ENCODE measurements at regions not wholly inside any gene's neighbourhood (a gene's known extent, or its start where the extent isn't known, plus 50 kb on each side); places are given as distances from the start of the nearest gene placed in this dataset.
"Not testable (repeated sequence)": the region's sequence is repeated elsewhere in the genome, so short reads cannot be mapped to it uniquely, and the experiment has no call there.

DNA sequence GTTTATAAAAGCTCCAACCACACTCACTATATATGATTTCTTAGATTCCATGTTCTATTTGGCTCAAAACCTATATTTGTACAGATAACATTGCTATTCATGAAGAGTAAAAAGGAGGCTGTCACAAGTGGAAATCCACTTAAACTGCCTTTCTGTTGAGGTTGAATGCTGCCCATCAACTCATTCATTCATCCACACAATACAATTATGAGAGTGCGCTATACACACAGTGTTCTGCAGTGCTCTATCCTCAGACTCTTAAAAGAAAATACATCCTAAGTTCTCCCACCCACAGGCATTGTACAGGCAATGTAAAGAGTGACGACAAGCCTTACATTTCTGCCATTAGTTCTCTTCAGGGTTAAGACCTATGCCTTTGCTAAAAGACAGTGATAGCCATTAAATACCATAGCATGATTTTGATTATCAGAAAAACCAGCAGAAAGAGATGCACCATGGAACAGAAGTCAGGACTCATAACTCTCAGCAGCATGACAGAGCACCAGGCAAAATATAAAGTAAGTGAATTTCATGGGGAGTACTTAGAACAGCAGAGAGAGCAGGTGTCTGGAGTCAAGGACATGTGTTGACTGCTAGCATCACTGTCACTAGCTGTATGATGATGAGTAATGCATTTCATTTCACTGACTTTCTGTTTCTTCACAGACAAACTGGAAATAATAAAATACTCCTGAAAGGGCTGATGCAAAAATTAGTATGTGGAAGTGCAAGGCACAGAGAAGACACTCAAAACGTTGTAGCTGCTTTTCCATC lies 218.0 kb downstream of the RBM26 start:
- no peak for DNase-seq

- DNase-seq: no peak
These were observed 220.5 kb downstream of the RBM26 start for GRCh38 chr13:79185580-79185979.

DNA sequence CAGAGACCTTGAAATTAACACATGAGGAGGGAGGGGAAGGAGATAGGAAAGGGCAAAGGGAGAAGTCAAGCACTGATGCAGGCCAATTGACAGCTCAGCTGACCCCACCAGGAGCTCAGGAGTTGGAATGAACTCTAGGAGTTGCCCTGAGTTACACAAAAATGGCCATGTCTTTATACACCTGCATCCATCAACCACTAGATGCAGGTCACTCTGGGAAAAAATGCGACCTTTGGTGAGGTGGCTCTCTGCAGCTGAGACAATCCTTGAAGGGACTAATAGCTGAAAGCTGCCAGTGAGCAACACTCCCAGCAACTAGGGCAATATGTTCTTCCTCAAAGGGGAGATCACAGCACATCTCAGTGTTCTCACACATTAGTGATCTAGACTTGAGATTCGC lies 222.8 kb downstream of the RBM26 start:
- DNase-seq: no peak

GRCh38 chr13:79173691-79174090 lies 232.4 kb downstream of the RBM26 start:
- not testable (repeated sequence) for DNase-seq

GRCh38 chr13:79172924-79173323 lies 233.1 kb downstream of the RBM26 start:
- not testable (repeated sequence) for DNase-seq

GRCh38 chr13:79171141-79172061 lies 234.7 kb downstream of the RBM26 start:
- DNase-seq: no peak

DNA sequence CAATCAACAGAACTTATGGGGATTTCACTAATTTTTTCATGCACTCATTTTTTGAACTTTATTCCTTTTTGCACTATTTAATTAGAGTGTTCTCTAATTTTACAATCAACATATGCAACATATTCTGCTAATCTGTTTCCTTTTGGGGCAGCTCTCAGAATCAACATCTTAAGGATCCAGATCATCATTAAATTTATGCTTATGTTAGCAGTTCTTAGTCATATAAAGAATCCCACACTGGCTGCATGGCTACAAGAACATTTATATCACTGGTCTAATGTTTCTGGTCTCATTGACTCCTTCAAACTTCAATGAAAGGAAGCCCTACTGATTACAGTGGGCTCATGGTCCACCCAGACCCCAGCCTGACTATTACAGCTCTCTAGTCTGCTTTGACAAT lies 245.2 kb downstream of the RBM26 start:
- DNase-seq: no peak

DNA sequence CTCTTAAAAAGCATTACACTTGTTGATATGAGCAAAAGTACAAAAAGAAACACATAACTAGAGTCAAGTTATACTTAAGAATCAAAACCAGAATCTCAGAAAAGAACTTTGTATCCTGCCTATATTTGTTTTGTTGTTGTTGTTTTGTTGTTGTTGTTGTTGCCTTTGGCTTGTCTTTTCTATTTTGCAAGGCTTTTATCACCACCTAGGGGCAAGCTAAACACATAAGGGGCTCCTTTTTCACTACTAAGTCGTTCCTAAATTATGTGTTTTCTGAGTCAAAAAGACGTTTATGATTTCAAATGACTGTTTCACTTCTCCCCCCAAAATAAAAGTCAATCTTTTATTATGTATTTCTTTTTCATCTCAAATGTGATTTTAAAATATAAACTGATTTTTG lies 250.2 kb downstream of the RBM26 start:
- no peak for DNase-seq

DNA sequence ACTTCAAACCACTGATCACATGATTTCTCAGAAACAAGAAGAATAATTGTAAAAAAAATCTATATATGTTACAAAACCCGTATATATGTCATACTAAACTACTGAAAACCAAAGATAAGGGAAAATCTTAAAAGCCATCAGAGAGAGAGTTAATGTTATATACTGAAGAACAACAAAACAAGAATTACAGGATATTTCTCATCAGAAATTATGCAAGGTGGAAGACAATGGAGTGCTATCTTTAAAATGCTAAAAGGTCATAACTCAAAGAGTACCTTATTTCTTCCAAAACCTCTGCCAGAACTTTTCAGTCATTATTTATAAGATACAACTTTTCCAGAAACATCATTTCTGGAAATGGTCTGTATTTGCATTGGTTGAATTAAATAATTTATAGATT lies 256.8 kb downstream of the RBM26 start:
- no peak for DNase-seq

DNA sequence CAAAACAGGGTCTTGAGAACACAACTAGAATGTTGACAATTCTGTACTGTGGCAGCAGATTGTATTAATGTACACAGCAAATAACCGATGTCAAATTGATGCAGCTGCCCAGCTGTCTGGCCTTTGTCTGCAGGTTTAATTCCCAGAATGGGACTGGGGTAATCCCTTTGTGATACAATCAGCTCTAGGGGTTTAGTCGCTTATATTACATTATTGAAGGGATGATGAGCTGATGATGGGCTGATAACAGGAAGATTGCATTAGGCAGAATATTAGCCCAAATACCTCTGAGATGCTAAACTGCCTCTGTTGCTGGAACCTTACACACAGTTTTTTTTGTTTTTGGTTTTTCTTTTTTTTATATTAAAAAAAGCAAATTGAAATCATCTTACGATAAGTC lies 265.0 kb downstream of the RBM26 start:
- DNase-seq: no peak

- DNase-seq: no peak
These were observed 277.9 kb downstream of the RBM26 start for GRCh38 chr13:79128158-79128557.

DNA sequence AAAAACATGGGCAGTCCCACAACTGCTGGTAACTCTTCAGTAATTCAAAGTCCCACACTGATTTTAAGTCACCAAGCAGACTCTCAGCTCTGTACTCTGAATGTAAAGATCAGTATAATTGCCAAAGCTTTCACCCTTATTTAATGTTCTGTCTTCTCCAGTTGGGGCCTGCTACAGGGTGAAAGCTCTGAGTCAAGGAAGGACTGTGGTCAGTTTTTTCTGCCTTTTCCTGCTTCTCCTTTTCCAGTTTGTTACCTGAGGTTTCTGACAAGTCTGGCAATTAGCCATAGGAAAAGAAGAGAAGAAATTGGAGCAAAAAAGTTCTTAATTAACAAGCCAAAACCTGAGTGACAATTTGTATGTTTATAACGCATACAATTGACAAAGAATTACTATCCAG lies 279.3 kb downstream of the RBM26 start:
- DNase-seq: no peak

GRCh38 chr13:79124183-79124582 lies 281.9 kb downstream of the RBM26 start:
- no peak for DNase-seq

DNA sequence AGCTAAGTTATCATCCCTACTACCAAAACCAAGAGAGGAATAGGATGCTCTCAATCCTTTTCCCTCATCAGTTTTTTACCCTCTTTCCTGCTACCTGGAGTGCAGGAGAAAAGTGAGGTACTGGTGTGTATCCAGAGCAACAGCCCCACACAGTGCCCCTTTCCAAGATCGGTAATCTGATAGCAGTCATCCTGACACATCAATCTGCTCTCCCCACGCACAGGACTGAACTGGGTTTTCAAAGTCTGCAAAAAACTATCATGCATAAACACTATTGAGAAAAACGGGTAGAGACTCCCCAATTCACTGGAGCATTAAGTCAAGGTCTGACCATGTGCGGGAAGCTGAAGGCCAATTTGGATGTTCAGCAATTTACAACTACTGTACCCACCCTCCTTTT lies 284.8 kb downstream of the RBM26 start:
- DNase-seq: no peak

DNA sequence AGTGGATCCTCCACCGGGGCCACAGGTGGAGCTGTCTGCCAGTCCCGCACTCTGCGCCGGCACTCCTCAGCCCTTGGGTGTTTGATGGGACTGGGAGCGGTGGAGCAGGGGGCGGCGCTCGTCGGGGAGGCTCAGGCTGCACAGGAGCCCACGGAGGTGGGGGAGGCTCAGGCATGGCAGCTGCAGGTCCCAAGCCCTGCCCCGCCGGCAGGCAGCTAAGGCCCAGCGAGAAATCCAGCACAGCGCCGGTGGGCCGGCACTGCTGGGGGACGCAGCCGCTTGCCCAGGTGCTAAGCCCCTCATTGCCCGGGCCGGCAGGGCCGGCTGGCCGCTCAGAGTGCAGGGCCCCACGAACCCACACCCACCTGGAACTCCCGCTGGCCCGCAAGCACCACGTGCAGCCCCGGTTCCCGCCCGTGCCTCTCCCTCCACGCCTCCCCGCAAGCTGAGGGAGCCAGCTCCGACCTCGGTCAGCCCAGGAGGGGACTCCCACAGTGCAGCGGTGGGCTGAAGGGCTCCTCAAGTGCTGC lies 286.4 kb downstream of the RBM26 start:
- DNase-seq: no peak

GRCh38 chr13:79112016-79112415 lies 294.0 kb downstream of the RBM26 start:
- DNase-seq: no peak

GRCh38 chr13:79108914-79109643 lies 297.0 kb downstream of the RBM26 start:
- DNase-seq: no peak

DNA sequence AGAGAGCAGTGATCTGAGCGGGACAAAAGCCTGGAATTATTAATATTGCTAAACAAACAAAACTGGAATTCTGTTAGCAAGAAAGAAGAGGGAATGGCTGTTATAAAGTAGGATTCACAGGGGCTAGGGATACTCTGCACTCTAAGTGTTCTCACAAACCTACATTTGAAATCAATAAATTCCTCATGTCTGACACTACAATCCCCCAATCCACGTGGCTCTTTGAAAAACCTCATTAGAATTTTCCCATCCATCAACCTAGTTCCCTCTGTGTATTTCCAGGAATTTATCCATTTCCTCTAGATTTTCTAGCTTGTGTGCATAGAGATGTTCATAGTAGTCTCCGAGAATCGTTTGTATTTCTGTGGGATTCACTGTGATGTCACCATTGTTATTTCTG lies 307.5 kb downstream of the RBM26 start:
- DNase-seq: no peak

DNA sequence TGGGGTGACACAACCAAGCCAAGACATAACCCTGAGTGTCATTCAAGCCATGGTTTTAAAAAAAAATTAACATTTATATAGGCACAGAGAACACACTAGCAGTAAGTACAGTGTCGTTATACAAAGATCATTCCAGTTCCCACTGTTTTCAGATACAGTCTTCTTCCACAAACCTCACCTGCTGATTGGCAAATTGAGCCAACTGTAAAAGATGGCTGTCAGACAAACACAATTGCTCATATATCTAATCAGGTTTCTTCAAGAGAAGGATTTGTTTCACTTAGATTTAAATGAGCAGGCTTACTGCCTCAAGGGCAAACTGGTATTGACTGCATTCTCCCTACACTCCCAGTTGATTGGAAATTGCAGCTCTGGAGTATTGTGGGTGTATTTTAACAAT lies 308.9 kb downstream of the RBM26 start:
- no peak for DNase-seq

DNA sequence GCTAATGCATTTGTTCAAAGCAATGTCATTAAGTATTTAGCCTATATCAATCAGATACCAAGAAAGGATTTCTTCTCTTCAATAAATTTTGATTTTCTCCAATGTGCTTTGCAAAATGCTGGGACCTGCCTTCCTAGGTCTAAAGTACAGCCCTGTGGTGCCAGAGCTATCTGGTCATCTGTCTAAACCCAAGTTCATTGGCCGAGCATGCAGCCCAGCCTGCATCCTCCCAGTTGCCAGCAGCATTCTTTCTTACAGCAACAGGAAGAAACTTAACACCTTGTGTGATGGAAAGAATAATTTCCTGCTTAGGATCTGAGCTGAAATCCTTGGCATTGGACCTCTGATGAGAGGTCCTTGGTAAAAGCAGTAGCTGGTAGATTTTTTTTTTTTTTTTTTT lies 310.0 kb downstream of the RBM26 start:
- no peak for DNase-seq

DNA sequence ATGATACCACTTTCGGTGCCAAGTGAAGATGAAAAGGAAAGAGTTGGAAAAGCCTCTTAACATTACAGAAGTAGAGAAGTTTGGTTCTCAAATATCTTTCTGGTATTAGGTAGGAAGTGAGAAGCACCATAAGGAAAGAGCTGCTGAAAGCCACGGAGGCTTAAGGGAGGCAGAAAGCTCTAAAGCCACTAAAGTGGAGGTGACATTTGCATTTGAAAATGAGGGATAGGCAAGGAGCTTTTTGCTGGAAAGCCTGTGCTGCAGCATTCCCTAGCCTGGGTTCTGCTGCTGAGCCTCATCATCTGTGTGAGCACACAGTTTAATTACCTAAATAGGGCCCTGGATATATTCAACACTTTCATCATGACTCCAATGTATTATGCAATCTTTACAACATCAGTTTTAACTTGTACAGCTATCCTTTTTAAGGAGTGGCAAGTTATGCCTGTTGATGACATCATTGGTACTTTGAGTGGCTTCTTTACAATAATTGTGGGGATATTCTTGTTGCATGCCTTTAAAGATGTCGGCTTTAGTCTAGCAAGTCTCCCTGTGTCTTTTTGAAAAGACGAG lies 315.4 kb downstream of the RBM26 start:
- DNase-seq: no peak

GRCh38 chr13:79084802-79085424 lies 321.1 kb downstream of the RBM26 start:
- DNase-seq: no peak
